ENCODE measurements at regions not wholly inside any gene's neighbourhood (a gene's known extent, or its start where the extent isn't known, plus 50 kb on each side); places are given as distances from the start of the nearest gene placed in this dataset.

GRCh38 chr12:27868139-27868538 is 88.1 kb upstream of the MANSC4 start:
- no peak for TF ChIP-seq YY1 (IDR thresholded peaks at IDR 0.05; ENCODE audit: low read depth, low read length)
- TF ChIP-seq, protein P1, sequence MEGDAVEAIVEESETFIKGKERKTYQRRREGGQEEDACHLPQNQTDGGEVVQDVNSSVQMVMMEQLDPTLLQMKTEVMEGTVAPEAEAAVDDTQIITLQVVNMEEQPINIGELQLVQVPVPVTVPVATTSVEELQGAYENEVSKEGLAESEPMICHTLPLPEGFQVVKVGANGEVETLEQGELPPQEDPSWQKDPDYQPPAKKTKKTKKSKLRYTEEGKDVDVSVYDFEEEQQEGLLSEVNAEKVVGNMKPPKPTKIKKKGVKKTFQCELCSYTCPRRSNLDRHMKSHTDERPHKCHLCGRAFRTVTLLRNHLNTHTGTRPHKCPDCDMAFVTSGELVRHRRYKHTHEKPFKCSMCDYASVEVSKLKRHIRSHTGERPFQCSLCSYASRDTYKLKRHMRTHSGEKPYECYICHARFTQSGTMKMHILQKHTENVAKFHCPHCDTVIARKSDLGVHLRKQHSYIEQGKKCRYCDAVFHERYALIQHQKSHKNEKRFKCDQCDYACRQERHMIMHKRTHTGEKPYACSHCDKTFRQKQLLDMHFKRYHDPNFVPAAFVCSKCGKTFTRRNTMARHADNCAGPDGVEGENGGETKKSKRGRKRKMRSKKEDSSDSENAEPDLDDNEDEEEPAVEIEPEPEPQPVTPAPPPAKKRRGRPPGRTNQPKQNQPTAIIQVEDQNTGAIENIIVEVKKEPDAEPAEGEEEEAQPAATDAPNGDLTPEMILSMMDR (IDR thresholded peaks at IDR 0.05 in 2 of 3, conservative IDR thresholded peaks at IDR 0.05 in 1 of 3; ENCODE audit: control insufficient read depth in 2 of 3, extremely low read depth in 1 of 3, insufficient read depth in 1 of 3, low read depth in 3 of 3, low read length in 3 of 3), result no peak
- no peak for TF ChIP-seq RFX5 (IDR thresholded peaks at IDR 0.05; ENCODE audit: low read depth, low read length)
- no peak for TF ChIP-seq CHD2 (IDR thresholded peaks at IDR 0.05; ENCODE audit: borderline replicate concordance, low read depth, low read length)
- TF ChIP-seq, protein P2, sequence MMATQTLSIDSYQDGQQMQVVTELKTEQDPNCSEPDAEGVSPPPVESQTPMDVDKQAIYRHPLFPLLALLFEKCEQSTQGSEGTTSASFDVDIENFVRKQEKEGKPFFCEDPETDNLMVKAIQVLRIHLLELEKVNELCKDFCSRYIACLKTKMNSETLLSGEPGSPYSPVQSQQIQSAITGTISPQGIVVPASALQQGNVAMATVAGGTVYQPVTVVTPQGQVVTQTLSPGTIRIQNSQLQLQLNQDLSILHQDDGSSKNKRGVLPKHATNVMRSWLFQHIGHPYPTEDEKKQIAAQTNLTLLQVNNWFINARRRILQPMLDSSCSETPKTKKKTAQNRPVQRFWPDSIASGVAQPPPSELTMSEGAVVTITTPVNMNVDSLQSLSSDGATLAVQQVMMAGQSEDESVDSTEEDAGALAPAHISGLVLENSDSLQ (IDR thresholded peaks at IDR 0.05), result no peak
- TF ChIP-seq ZBTB40 (IDR thresholded peaks at IDR 0.05; ENCODE audit: borderline replicate concordance), result no peak
- TF ChIP-seq BRCA1 (IDR thresholded peaks at IDR 0.05; ENCODE audit: low read depth, low read length), result no peak
- TF ChIP-seq JUND (IDR thresholded peaks at IDR 0.05; ENCODE audit: low read depth, low read length), result no peak
- no peak for TF ChIP-seq CREM (IDR thresholded peaks at IDR 0.05; ENCODE audit: low read depth)
- TF ChIP-seq POLR2A (IDR thresholded peaks at IDR 0.05; ENCODE audit: low read depth, low read length), result no peak
- TF ChIP-seq HDGF (IDR thresholded peaks at IDR 0.05), result no peak

All from GM12878 (cell line).